ENCODE measurements at regions not wholly inside any gene's neighbourhood (a gene's known extent, or its start where the extent isn't known, plus 50 kb on each side); places are given as distances from the start of the nearest gene placed in this dataset.

DNA sequence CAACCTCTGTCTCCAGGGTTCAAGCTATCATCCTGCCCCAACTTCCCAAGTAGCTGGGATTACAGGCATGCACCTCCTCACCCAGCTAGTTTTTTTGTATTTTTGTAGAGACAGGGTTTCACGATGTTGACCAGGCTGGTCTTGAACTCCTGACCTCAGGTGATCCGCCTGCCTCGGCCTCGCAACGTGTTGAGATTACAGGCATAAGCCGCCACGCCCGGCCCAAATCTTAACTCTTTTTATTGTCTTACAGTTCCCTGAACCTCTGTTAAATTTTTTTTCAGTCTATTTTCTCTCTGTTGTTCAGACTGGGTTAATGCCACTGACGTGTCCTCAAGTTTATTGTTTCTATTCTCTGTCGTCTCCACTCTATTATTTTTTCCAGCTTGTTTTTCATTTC is 115.8 kb upstream of the UBE3A start:
- TF ChIP-seq, protein P1, sequence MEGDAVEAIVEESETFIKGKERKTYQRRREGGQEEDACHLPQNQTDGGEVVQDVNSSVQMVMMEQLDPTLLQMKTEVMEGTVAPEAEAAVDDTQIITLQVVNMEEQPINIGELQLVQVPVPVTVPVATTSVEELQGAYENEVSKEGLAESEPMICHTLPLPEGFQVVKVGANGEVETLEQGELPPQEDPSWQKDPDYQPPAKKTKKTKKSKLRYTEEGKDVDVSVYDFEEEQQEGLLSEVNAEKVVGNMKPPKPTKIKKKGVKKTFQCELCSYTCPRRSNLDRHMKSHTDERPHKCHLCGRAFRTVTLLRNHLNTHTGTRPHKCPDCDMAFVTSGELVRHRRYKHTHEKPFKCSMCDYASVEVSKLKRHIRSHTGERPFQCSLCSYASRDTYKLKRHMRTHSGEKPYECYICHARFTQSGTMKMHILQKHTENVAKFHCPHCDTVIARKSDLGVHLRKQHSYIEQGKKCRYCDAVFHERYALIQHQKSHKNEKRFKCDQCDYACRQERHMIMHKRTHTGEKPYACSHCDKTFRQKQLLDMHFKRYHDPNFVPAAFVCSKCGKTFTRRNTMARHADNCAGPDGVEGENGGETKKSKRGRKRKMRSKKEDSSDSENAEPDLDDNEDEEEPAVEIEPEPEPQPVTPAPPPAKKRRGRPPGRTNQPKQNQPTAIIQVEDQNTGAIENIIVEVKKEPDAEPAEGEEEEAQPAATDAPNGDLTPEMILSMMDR (IDR thresholded peaks at IDR 0.05; ENCODE audit: insufficient read depth, low read length, missing control alignments): no peak
- POLR2A ChIA-PET: no interaction called here
- no peak overlapping the region for H3K4me3 ChIP-seq (ENCODE audit: low read depth, low read length)
- no peak for DNase-seq (ENCODE audit: low read depth, low spot score)
- CTCF ChIA-PET: no interaction called here

DNA sequence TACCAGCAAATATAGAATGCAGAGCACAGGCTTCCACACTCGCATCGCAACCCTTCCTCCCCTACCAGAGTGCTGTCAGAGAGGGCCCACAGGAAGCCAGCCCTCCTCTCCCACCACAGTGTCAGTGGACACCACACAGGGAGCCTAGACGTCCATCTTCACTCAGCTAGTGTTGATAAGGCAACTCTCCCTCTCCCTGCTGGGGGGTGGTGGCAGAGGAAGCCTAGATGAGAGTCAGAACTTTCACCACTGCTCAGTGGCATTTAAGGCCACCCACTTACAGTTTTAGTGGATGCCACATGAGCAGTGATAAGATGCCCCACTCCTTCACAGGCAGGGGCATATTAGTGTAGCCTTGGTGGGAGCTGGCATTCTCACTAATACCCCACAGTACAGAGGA is 109.8 kb upstream of the UBE3A start:
- no peak for DNase-seq (ENCODE audit: low read depth, low spot score)
- no peak overlapping the region for H3K4me3 ChIP-seq (ENCODE audit: low read depth, low read length)
- CTCF ChIA-PET: no interaction called here
- POLR2A ChIA-PET: no interaction called here
- TF ChIP-seq, protein P1 (IDR thresholded peaks at IDR 0.05; ENCODE audit: insufficient read depth, low read length, missing control alignments): no peak

DNA sequence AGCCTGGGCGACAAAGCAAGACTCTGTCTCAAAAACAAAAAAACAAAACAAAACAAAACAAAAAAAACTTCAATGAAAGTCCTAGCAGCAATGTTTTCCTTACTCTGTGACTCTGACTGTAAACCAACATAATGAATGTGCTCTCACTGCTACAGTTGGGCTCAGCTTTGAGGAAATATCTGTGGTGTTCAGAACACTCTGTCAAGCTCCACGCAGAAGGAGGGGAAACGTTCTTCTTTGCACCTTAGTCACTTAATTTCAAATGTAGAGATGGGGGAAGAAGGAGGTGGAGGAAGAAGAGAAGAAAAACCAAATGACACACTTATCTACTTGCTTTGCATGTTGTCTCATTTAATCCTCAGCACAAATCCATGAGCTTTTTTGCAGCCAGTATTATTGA is 107.1 kb upstream of the UBE3A start:
- ChIA-PET CTCF (no interaction called here), POLR2A (no interaction called here)
- no peak for DNase-seq (ENCODE audit: low read depth, low spot score)
- TF ChIP-seq, protein P1 (IDR thresholded peaks at IDR 0.05; ENCODE audit: insufficient read depth, low read length, missing control alignments): no peak
- no peak overlapping the region for H3K4me3 ChIP-seq (ENCODE audit: low read depth, low read length)

DNA sequence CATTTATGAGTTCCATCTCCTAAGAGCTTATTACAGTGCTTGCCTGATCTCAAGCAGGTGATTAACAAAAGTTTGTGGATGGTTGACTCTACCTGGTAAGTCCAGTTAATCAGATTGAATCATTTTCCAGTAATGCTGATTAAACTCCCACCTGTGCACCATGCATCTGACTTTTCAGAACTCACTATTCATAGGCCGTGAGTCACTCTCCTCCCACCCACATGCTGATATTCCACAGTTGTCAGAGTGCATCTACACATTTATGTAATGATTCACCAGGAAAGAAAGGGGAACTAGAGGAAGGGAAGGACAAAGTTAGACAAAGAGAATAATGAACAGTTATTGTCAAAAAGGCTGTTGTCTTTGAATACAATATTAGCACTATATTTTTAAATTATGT is 106.2 kb upstream of the UBE3A start:
- TF ChIP-seq, protein P1 (IDR thresholded peaks at IDR 0.05; ENCODE audit: insufficient read depth, low read length, missing control alignments): no peak
- ChIA-PET POLR2A (no interaction called here), CTCF (no interaction called here)
- no peak for DNase-seq (ENCODE audit: low read depth, low spot score)
- no peak overlapping the region for H3K4me3 ChIP-seq (ENCODE audit: low read depth, low read length)

DNA sequence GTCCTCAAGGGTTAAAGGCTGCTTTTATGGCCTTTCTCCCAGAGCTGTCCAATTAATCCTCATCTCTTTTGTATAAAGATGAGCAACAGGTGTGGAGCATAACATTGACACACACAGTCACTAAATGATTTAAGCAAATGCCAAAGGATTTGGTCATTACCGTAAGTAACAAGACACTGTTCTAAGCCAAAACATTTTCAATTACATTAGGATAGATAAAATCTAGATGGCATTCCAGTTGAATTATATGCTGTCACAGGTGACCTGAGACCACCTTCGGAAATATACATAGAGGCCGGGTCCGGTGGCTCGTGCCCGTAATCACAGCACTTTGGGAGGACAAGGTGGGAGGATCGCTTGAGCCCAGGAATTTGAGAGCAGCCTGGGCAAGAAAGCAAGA is 105.3 kb upstream of the UBE3A start:
- H3K4me3 ChIP-seq (ENCODE audit: low read depth, low read length): no peak overlapping the region
- ChIA-PET POLR2A (no interaction called here), CTCF (no interaction called here)
- DNase-seq (ENCODE audit: low read depth, low spot score): no peak
- TF ChIP-seq, protein P1 (IDR thresholded peaks at IDR 0.05; ENCODE audit: insufficient read depth, low read length, missing control alignments): no peak

DNA sequence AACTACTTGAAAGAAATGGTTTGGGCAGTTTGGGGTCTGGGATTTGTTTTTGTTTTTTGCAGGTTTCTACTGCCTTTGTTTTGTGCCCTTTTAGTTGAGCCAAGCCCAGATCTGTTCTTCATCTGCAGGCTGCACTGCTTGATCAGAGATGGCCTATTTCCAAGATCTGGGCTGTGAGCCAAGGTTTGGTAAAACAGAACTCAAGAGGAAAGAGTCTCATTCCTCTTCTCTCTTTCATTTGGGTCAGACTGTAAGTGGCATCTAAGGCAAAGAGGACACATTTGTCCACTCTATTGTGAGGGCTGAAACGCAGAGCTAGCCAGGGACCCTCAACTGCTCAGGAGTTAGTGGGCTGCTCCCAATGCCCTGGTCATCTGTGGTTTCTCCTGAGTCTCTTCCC is 104.4 kb upstream of the UBE3A start:
- POLR2A ChIA-PET: no interaction called here
- DNase-seq (ENCODE audit: low read depth, low spot score): peak; percentile 17
- CTCF ChIA-PET: interaction anchor here (0.5 kb wide), 1 partner anchor 35 kb away, joined by 3 read pairs; no protein-coding TSS in a partner anchor
- no peak overlapping the region for H3K4me3 ChIP-seq (ENCODE audit: low read depth, low read length)
- TF ChIP-seq, protein P1 (IDR thresholded peaks at IDR 0.05; ENCODE audit: insufficient read depth, low read length, missing control alignments): no peak
